ENCODE measurements at regions not wholly inside any gene's neighbourhood (a gene's known extent, or its start where the extent isn't known, plus 50 kb on each side); places are given as distances from the start of the nearest gene placed in this dataset.

DNA sequence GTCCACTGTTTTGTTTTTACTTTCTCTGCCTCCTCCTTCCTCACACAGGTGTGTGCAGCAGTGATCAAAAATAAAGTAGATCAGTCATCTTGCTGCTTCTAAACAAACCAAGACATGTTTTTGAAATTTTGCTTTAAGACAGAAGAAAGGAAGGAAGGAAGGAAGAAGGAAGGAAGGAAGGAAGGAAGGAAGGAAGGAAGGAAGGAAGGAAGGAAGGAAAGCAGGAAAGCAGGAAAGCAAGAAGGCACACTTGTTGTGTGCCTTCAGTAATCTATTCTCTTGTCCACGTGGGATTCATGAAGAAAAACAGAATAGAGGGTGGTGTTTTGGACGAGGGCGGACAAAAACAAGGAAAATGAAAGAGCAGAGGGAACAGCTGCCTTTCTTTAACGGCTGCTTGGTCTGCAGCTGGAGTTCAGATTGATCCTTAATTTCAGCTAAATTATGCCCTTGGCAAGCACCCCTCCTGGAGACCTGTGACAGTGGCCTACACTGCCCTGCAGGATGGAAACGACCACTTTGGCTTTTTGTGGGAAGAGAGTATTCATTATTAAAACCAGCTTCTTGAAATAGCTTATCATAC is 188.5 kb upstream of the IRX3 start:
- DNase-seq (ENCODE audit: low spot score): no peak

DNA sequence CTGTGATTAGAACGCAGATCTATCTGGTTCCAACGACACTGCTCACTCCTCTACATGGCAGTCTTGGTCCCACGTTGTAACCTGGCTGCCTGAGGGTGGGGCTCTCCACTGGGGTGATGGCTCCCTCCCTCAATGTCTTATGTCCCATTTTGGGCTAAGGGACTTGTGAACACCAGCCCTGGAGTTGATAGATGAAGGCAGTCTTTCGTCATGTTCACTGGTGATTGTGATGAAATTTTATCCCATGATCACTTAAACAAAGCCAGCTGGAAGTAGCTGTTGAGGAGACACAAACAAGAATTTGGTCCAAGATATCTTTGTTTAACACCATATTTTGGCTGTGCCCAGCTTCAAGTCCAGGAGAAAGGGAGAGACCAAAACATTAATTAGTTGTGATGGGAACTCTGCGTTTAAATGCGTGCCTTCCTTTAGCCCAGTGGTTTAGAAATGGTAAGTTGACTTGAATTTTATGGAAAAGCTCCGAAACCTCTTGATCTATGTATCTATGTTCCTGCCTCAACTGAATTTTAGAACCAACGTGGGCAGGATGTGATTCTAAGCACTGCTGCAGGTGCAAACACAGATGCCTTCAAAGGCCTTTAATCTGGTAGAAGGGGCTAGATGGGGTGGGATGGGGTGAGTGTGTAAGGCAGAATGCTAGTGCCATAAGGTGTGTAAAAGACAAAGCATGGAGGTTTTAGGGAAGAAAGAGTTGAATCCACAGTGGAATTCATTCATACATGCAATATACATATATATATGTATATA is 186.8 kb upstream of the IRX3 start:
- DNase-seq (ENCODE audit: low spot score): no peak

GRCh38 chr16:54467398-54467797 is 180.8 kb upstream of the IRX3 start:
- no peak for DNase-seq (ENCODE audit: low spot score)

- no peak for DNase-seq (ENCODE audit: low spot score)
These were observed 179.6 kb upstream of the IRX3 start for GRCh38 chr16:54466233-54466632.

DNA sequence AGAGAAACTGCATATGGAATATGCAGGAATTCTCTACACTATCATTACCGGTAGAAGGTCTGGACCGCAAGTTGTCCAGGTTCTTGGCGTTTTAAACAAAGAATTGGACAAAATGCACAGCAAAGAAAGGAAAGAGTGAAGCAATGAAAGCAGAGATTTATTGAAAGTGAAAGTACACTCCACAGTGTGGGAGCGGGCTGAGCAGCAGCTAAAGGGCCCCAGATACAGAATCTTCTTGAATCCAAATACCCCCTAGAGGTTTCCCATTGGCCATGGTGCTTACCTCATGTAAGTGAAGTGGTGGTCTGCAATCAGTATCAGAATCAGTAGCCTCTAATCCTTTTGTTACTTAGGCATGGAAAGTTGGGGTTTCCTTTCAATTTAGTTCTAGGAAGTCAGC is 178.5 kb upstream of the IRX3 start:
- no peak for DNase-seq (ENCODE audit: low spot score)

DNA sequence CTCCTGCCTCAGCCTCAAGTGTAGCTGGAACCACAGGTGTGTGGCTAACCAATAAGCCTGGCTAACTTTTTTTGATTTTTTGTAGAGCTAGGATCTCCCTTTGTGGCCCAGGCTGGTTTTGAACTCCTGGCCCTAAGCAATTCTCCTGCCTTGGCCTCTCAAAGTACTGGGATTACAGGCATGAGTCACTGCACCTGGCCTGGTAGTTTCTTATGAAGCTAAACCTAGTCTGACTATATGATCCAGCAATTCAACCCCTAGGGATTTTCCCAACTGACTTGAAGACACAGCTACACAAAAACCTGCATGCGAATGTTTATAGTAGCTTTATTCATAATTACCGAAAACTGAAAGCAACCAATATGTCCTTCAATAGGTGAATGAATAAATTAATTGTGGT is 176.2 kb upstream of the IRX3 start:
- DNase-seq (ENCODE audit: low spot score): no peak

DNA sequence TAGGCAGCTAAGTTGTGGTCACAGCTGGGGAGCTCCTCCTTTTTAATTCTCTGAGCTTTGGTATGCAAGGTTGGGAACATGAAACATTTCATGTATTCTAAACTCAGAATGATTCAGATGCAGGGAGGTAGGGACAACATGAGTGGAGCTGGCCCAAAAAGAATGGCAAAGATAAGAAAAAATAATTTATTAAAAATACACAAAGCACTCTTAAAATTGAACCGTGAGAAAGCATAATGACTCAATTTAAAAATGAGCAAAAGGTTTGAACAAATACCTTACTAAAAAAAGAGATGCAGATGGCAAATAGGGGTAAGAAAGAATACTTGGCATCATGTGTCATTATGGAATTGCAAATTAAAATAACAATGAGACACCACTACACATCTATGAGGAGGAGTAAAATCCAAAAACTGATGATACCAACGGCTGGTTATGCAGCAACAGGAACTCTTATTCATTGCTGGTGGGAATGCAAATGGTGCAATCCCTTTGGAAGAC is 175.6 kb upstream of the IRX3 start:
- DNase-seq (ENCODE audit: low spot score): no peak

DNA sequence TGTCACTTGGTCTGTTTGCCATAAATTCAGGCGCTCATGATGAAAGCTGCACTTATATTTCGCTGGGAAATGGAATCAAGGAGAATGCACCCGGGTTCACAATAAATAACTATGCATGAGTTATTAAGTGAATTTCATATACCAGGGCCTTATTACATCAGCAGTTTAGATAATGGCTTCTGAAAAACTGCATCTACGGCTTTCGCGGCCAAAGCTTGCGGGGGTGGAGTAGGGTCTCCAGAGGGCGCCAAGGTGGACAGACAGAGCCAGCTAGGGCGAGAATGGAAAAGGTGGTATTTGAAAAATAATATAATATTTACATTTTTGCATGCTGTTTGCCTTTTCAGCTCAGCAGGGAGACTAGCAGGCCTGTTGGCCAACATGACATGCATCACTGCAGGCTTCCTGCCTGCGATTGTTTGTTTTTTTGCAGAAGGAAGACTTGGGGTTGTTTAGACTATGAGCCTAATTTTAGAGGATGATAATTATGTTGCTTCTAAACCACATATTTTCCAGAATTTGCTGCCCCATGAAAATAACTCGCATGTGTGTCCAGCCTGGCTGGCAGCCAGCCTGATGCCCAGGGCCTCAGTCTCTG is 173.8 kb upstream of the IRX3 start:
- no peak for DNase-seq (ENCODE audit: low spot score)

GRCh38 chr16:54459509-54460262 is 173.1 kb upstream of the IRX3 start:
- DNase-seq (ENCODE audit: low spot score): no peak

DNA sequence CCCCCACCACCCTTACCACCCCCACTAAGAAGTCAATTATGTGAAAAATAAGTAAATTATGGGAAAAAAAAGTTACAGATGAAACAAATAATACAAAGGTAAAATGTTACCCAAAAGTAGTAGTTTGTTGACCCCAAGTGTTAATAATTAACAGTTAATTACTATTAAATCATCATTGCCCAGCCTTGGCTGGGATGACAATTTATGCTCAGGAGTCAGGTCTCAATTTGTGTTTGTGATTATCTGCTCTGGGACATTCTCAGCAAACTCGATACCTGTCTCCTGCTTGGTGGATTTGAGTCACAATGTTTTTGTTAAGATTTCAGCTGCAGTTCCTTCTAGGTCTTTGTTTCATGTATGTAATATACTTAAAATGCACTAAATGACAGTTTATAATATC is 172.3 kb upstream of the IRX3 start:
- DNase-seq (ENCODE audit: low spot score): no peak

GRCh38 chr16:54456291-54456690 is 169.7 kb upstream of the IRX3 start:
- no peak for DNase-seq (ENCODE audit: low spot score)

GRCh38 chr16:54455030-54455725 is 168.6 kb upstream of the IRX3 start:
- no peak for DNase-seq (ENCODE audit: low spot score)

- DNase-seq (ENCODE audit: low spot score): no peak
These were observed 168.0 kb upstream of the IRX3 start for GRCh38 chr16:54454616-54455015.

DNA sequence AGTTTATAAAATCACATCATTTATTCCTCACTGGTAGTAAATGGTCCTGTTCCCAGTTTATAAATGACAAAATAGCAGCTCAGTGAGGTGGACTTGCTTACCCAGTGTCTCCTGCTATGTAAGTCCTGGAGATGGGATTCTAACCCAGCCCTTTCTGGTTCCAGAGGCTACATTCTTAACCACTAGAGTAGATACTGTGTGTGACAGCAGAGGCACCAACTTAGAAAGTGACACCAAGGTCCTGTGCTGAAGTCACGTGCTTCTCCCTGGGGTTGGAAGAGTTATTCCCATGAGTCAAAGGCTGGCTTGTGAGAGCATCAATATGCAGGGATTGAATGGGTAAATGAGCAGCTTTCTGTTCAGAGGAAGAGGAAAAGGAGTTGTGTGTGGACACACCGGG is 167.3 kb upstream of the IRX3 start:
- DNase-seq (ENCODE audit: low spot score): peak; percentile 13

GRCh38 chr16:54447576-54448440 is 161.2 kb upstream of the IRX3 start:
- DNase-seq (ENCODE audit: low spot score): peak; percentile 90

- DNase-seq (ENCODE audit: low spot score): peak; percentile 92
These were observed 160.1 kb upstream of the IRX3 start for GRCh38 chr16:54446639-54447038.

- DNase-seq (ENCODE audit: low spot score): no peak
These were observed 158.4 kb upstream of the IRX3 start for GRCh38 chr16:54444851-54445458.

GRCh38 chr16:54443839-54444238 is 157.3 kb upstream of the IRX3 start:
- no peak for DNase-seq (ENCODE audit: low spot score)

DNA sequence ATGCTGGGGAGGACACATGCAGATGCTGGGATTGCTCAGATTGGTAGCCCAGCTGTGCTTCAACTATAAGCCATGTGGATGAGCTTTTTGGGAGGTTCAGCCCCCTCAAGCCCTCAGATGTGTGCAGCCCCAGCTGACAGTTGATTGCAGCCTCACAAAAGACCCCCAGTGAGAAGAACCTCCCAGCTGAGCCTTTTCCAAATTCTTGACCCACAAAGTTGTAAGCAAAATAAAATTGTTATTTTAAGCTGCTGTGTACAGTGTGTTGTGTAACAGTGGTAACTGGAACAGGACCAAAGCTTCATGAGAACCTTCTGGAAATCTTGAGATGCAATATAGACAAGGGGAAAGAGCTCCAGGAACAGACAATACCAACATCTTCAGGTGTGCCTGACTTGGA is 156.8 kb upstream of the IRX3 start:
- no peak for DNase-seq (ENCODE audit: low spot score)

- no peak for DNase-seq (ENCODE audit: low spot score)
These were observed 156.3 kb upstream of the IRX3 start for GRCh38 chr16:54442864-54443263.

DNA sequence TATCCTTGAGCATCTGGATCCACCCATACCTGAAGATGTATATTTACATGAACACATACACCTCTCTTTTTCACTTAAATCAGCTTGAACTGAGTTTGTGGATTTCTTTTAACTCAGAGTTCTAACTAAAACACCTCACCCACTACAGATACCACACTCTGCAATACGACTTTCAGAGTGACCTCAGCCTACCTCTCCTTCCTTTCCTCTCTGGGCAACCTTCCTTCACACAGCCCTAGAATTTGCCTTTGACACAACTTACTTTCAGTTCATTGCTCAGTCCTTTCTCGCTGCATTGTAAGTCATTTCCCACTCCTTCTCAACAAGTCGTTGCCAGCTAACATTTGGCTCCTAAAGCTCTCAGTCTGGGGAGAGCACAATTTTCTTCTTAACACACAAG is 151.9 kb upstream of the IRX3 start:
- no peak for DNase-seq (ENCODE audit: low spot score)

Measured in kidney tubule cell (primary cell).